ENCODE measurements at regions not wholly inside any gene's neighbourhood (a gene's known extent, or its start where the extent isn't known, plus 50 kb on each side); places are given as distances from the start of the nearest gene placed in this dataset.
"Not testable (repeated sequence)": the region's sequence is repeated elsewhere in the genome, so short reads cannot be mapped to it uniquely, and the experiment has no call there.

GRCh38 chr6:11851387-11851786 is 72.8 kb upstream of the ADTRP start:
- DNase-seq = no peak
- intact Hi-C loops (cut with DNase I) = no loop called here

DNA sequence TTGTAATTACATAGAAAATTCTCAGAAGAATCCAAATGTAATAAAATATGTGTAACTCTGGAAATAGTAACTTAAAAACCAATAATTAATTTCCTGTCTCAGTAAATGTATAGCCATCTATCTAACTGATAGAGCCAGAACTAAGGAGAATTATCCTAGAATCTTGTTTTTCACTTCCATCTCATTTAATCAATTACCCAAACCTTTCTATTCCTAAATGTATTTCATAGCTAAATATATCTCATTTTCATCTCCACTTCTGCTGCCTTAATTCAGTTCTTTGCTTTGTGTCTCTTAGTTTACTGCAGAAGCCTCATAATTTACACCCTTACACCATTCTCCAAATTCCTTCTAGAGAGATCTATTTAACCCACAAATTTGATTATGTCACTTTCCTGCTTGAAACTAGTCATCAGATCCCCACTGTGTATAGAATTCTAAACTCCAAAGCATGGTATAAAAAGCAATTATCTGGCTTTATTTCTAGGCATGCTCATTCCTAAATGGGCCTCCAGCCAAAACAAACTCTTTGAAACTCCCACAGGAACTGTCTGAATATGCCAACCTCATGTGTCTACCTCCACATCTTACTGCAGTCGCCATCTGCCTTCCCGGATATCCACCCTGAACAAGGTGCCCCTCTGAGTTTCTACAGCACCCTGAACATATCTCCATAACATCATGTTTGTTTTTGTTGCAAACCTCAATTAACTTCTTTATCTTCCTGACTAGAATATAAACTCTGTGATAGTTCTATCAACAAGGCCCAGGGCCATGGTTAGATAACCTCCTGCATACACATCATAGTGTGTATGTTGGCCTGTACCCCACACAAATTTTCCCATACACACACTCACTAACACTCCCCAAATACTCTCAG is 70.5 kb upstream of the ADTRP start:
- DNase-seq = no peak
- intact Hi-C loops (cut with DNase I) = no loop called here

- intact Hi-C loops (cut with DNase I) = no loop called here
- no peak for DNase-seq
These were observed 69.7 kb upstream of the ADTRP start for GRCh38 chr6:11848346-11848651.

- intact Hi-C loops (cut with DNase I) = no loop called here
- no peak for DNase-seq
These were observed 69.1 kb upstream of the ADTRP start for GRCh38 chr6:11847515-11848345.

GRCh38 chr6:11847068-11847467 is 68.5 kb upstream of the ADTRP start:
- DNase-seq; intact Hi-C loops (cut with DNase I): not testable (repeated sequence)

DNA sequence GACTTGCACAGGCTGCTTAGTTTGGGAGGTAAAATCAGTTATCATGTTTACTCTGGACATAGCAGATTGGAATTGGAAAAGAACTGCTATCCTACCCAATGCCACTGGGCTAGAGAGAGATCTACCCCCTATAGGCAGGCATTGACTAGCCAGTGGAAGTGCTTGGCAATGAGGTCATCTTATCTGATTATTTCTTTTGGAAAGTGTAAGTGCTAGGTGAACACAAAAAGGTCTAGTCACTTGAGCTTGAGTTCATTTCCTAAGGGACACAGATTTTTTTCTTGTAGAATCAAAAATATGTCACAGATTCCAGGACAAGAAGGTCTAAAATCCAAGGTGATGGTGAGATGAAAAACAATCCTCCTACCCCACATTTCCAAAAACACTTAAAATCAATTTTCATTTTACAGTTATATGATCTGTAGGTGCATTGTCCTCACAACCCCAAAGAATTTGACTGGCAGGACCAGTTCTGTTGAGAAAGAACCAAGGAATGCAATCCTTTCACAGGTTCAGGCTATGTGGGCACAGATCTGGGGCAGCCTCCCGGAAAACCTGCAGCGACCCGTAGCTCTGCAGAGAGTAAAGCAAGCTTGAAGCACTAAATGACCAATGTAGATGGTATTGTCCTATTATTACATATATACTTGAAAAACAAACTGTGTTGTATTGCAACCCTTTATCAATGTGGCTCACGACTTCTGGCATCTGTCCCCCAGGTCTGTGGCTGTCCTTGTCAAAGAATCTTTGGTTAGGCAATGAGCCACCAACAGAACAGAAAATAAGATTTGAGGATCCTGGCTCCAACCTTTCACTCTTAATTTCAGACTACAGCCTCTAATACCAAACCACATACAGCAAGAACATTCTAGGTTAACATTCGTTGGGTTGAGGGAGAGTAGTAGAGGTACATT is 67.3 kb upstream of the ADTRP start:
- intact Hi-C loops (cut with DNase I) = no loop called here
- no peak for DNase-seq

DNA sequence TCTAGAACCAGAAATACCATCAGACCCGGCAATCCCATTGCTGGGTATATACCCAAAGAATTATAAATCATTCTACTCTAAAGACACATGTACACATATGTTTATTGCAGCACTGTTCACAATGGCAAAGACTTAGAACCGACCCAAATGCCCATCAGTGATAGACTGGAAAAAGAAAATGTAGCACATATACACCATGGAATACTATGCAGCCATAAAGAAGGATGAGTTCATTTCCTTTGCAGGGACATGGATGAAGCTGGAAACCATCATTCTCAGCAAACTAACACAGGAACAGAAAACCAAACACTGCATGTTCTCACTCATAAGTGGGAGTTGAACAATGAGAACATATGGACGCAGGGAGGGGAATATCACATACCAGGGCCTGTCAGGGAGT is 64.2 kb upstream of the ADTRP start:
- intact Hi-C loops (cut with DNase I); DNase-seq: not testable (repeated sequence)

GRCh38 chr6:11835065-11835464 is 56.5 kb upstream of the ADTRP start:
- DNase-seq = no peak
- intact Hi-C loops (cut with DNase I) = no loop called here

GRCh38 chr6:11833626-11834592 is 55.3 kb upstream of the ADTRP start:
- intact Hi-C loops (cut with DNase I) = no loop called here
- no peak for DNase-seq

GRCh38 chr6:11831653-11832052 is 53.0 kb upstream of the ADTRP start:
- intact Hi-C loops (cut with DNase I) = no loop called here
- peak in 2 of 10 donors; percentile 52 to 84 for DNase-seq

DNA sequence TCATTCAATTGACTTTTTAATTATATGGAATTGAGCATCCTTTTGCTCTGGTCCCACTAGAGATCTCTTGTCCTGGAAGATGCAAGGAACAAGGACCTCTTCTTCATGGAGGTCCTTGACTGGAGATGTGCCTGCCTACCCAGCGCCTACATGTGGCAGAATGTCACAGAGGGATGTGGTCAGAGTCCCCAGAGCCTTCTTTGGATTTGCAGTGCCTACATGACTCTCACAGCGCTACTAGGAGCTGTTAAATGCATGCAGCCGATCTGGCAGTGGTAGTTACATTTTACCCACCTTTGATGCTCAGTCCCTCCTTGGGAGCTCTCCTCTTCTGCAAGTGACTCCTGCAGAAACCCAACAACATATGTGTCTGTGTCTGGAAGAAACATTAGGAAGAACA is 51.9 kb upstream of the ADTRP start:
- intact Hi-C loops (cut with DNase I) = no loop called here

GRCh38 chr6:11830105-11830504 is 51.5 kb upstream of the ADTRP start:
- intact Hi-C loops (cut with DNase I) = no loop called here
- no peak for DNase-seq

More for the DNA sequence above, 51.9 kb upstream of the ADTRP start:
- no peak for DNase-seq

GRCh38 chr6:11828262-11828870 is 49.8 kb upstream of the ADTRP start:
- intact Hi-C loops (cut with DNase I) = no loop called here
- no peak for DNase-seq

All from posterior cingulate gyrus (tissue), 11 donors.